Ovary (tissue), 7 donors: ENCODE measurements at regions not wholly inside any gene's neighbourhood (a gene's known extent, or its start where the extent isn't known, plus 50 kb on each side); places are given as distances from the start of the nearest gene placed in this dataset.

Experiments
- DNase-seq, 5 donors: peaks; one replicate each; pipeline ENCODE4 v3.0.0-alpha.2; 2019 to 2020
- H3K27ac ChIP-seq, 2 donors: fragments of 200-600 bp; one replicate each; pipeline versions ENCODE4 v1.5.1 to v1.8.0; 2019 to 2022
- H3K27me3 ChIP-seq: fragments of 200-600 bp; one replicate; pipeline ENCODE4 v1.8.0; 2022
- H3K36me3 ChIP-seq: fragments of 200-600 bp; sonication (generic); one replicate; pipeline ENCODE4 v1.5.1; 2019
- H3K4me1 ChIP-seq: one replicate; pipeline ENCODE4 v1.8.1; 2013; ENCODE audit warnings: mild to moderate bottlenecking, moderate library complexity; ENCODE audit not compliant: insufficient read depth
- H3K4me3 ChIP-seq: fragments of 200-600 bp; sonication (generic); one replicate; pipeline ENCODE4 v1.5.1; 2017
- H3K9me3 ChIP-seq, 2 donors: fragments of 200-600 bp in 1 of 2; sonication (generic) in 1 of 2; one replicate each; pipeline versions ENCODE4 v1.5.1 to v1.8.1; 2013 to 2019; ENCODE audit warnings: mild to moderate bottlenecking in 1 of 2, moderate library complexity in 1 of 2
- CTCF ChIP-seq, 3 donors: fragments of 450-650 bp in 2 of 3; fragments of 200-600 bp in 1 of 3; IDR thresholded peaks; one replicate each; pipeline versions ENCODE4 v1.5.1 to v1.8.0; 2016 to 2022; ENCODE audit warnings: antibody characterized with exemption in 3 of 3, mild to moderate bottlenecking in 1 of 3
- EP300 ChIP-seq: sonication (generic); formaldehyde crosslinking; IDR thresholded peaks from one replicate; pipeline ENCODE4 v1.6.1; 2017; ENCODE audit warnings: antibody characterized with exemption
- POLR2A ChIP-seq: fragments of 450-650 bp; IDR thresholded peaks from one replicate; pipeline ENCODE4 v1.6.1; 2017; ENCODE audit warnings: antibody characterized with exemption, mild to moderate bottlenecking, moderate library complexity
- WGBS, 3 donors: extraction: QIAGEN DNeasy Blood & Tissue Kit in 1 of 3; methylation state at CpG; one replicate each; pipeline versions ENCODE4 v1.1.5 to v1.1.7; 2013 to 2017; 5-methylcytosine and 5-hydroxymethylcytosine counted together
- intact Hi-C, 4 donors: fragments of 100-400 bp; cut with DNase I; formaldehyde crosslinking; loops; one replicate each; pipeline versions ENCODE4 v1.11.0 to v1.15.1; 2022 to 2023
- donor health status: DM: no; HTN: no; CAD: no; lungs with moderate emphysema.
- donor health status: DM: no; HTN: no; CAD: no.
- donor health status: Bipolar disorder and iron deficiency.
- donor health status: DM: no; HTN: no; CAD: no.
- donor health status: DM: yes; HTN: yes; CAD: no.

DNA sequence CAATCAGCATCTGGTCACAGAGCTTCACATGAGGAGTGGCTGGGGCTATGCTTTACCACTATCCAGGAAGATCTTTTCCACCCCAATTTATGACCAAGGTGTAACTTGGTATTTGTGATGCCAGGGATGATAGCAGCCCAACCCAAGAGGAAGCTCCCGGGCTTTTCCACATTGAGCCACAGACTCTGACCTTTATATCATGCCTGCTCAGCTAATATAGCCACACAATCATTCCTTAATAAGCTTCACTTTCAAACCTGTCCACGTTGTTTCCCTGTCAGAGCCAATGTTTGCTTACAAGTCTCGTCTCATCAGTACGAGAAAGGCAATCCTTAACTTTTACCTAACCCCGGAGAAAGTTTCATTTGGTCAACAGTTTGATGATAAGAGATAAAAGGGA, 330.9 kb downstream of the SHQ1 start:
- intact Hi-C loops, result no loop called here
- no peak for DNase-seq
- no peak for TF ChIP-seq EP300
- TF ChIP-seq CTCF (IDR thresholded peaks at IDR 0.05), result no peak
- no peak for TF ChIP-seq POLR2A
- 30 to 53% (median 44%) methylated on average over 5 of the region's 5 CpGs for WGBS, 3 donors
- Histone ChIP-seq H3K27me3 (no peaks in the 10 kb centered on the region), H3K36me3 (no peaks in the 10 kb centered on the region), H3K4me1 (no peaks in the 10 kb centered on the region), H3K9me3 (no peaks in the 10 kb centered on the region), H3K4me3 (no peak overlapping the region), H3K27ac (no peak overlapping the region)

DNA sequence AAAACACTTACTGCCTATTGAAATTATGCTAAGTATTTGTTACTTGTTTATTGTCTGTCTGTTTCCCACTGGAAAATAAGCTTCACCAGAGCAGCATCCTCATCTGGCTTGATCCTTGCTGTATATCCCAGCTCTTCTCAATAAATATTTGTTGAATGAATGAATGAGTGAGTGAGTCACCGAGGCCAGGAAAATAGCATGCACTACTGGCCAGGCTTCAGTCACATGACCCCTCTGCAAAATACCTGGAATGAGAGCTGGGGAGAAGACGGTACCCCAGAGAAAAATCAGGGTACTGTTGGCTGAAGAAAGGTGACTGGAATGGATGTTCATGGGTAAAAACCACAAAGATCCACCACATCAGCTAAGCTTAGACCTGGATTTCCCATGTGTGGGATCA, 331.9 kb downstream of the SHQ1 start:
- no peak for TF ChIP-seq CTCF (IDR thresholded peaks at IDR 0.05)
- no peak for TF ChIP-seq POLR2A
- TF ChIP-seq EP300, result no peak
- Histone ChIP-seq H3K4me1 (no peaks in the 10 kb centered on the region), H3K27me3 (no peaks in the 10 kb centered on the region), H3K4me3 (no peak overlapping the region), H3K36me3 (no peaks in the 10 kb centered on the region), H3K9me3 (no peaks in the 10 kb centered on the region), H3K27ac (no peak overlapping the region)
- intact Hi-C loops, result no loop called here
- 95 to 97% (median 96%) methylated on average over 2 of the region's 2 CpGs for WGBS, 3 donors
- no peak for DNase-seq

GRCh38 chr3:72515941-72516340, 332.3 kb downstream of the SHQ1 start:
- Histone ChIP-seq H3K4me3 (no peak overlapping the region), H3K9me3 (no peaks in the 10 kb centered on the region), H3K27ac (no peak overlapping the region), H3K36me3 (no peaks in the 10 kb centered on the region), H3K4me1 (no peaks in the 10 kb centered on the region), H3K27me3 (no peaks in the 10 kb centered on the region)
- no peak for DNase-seq
- no peak for TF ChIP-seq POLR2A
- TF ChIP-seq CTCF (IDR thresholded peaks at IDR 0.05), result no peak
- TF ChIP-seq EP300, result no peak
- WGBS, 3 donors, result 87 to 92% (median 92%) methylated on average over 3 of the region's 3 CpGs
- intact Hi-C loops, result no loop called here

- Histone ChIP-seq H3K9me3 (no peaks in the 10 kb centered on the region), H3K27ac (no peak overlapping the region), H3K27me3 (no peaks in the 10 kb centered on the region), H3K4me3 (no peak overlapping the region), H3K4me1 (no peaks in the 10 kb centered on the region), H3K36me3 (no peaks in the 10 kb centered on the region)
- intact Hi-C loops, result no loop called here
- WGBS, 3 donors, result 27 to 33% (median 28%) methylated on average over 3 of the region's 3 CpGs
- TF ChIP-seq EP300 (no peak), POLR2A (no peak), CTCF (IDR thresholded peaks at IDR 0.05) (no peak)
- no peak for DNase-seq
Measured at GRCh38 chr3:72515281-72515680, 333.0 kb downstream of the SHQ1 start.

DNA sequence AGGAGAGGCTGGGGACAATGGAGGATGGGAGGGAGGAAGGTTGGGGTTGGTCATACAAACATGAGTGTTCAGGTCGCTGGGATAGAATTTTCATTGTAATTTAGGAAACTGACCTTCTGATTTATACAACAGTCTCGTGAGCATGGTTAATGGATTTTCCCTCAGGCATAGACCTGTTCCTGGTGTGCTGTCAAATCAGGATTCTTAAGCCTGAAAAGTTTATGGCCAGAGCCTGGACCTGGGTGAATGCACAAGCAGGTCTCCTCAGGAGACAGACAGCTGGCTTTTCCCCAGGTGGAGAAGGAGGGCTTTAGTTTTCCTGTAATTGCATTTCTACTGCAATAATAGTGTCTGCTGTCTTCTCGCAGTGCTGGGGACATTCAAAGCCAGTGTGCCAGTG, 338.0 kb downstream of the SHQ1 start:
- intact Hi-C loops, result no loop called here
- Histone ChIP-seq H3K27ac (no peak overlapping the region), H3K9me3 (no peaks in the 10 kb centered on the region), H3K4me1 (no peaks in the 10 kb centered on the region), H3K27me3 (no peaks in the 10 kb centered on the region), H3K36me3 (no peaks in the 10 kb centered on the region), H3K4me3 (no peak overlapping the region)
- DNase-seq, result no peak
- no peak for TF ChIP-seq EP300
- WGBS, 3 donors, result 67 to 90% (median 89%) methylated on average over 3 of the region's 3 CpGs
